Testis (tissue), 2 donors: ENCODE measurements at regions not wholly inside any gene's neighbourhood (a gene's known extent, or its start where the extent isn't known, plus 50 kb on each side); places are given as distances from the start of the nearest gene placed in this dataset.
A peak's percentile ranks its signal among the peaks of the same experiment; 100 is the strongest.

ENCODE experiments used
- POLR2A ChIP-seq: fragments of 450-650 bp; IDR thresholded peaks from one replicate; pipeline ENCODE4 v1.6.1; 2017; ENCODE audit warnings: antibody characterized with exemption, mild to moderate bottlenecking, moderate library complexity
- TF ChIP-seq, protein P1 (sequence below), 3 experiments: fragments of 450-650 bp in 2 of 3; fragments of 200-600 bp in 1 of 3; sonication (generic) in 1 of 3; IDR thresholded peaks; one replicate each; pipeline ENCODE4 v1.5.1; 2016 to 2019; ENCODE audit warnings: antibody characterized with exemption in 3 of 3, mild to moderate bottlenecking in 2 of 3, moderate library complexity in 1 of 3

- TF ChIP-seq, protein P1, sequence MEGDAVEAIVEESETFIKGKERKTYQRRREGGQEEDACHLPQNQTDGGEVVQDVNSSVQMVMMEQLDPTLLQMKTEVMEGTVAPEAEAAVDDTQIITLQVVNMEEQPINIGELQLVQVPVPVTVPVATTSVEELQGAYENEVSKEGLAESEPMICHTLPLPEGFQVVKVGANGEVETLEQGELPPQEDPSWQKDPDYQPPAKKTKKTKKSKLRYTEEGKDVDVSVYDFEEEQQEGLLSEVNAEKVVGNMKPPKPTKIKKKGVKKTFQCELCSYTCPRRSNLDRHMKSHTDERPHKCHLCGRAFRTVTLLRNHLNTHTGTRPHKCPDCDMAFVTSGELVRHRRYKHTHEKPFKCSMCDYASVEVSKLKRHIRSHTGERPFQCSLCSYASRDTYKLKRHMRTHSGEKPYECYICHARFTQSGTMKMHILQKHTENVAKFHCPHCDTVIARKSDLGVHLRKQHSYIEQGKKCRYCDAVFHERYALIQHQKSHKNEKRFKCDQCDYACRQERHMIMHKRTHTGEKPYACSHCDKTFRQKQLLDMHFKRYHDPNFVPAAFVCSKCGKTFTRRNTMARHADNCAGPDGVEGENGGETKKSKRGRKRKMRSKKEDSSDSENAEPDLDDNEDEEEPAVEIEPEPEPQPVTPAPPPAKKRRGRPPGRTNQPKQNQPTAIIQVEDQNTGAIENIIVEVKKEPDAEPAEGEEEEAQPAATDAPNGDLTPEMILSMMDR (IDR thresholded peaks at IDR 0.05): peak in 1 of 3 experiments; percentile 53
- no peak for TF ChIP-seq POLR2A
These were observed 52.8 kb upstream of the ANKRD17 start for GRCh38 chr4:73311428-73311827.
